Activated CD4-positive, alpha-beta T cell treated with anti-CD3 and anti-CD28 coated beads, Interleukin-2, amount 50 U/mL, for 4 hours (primary cell): ENCODE measurements at regions not wholly inside any gene's neighbourhood (a gene's known extent, or its start where the extent isn't known, plus 50 kb on each side); places are given as distances from the start of the nearest gene placed in this dataset.

ENCODE experiments used
- DNase-seq, 2 experiments: peaks; one replicate each; pipeline ENCODE4 v3.0.0-alpha.2; 2020

- DNase-seq, result no peak
Measured at GRCh38 chr17:77593081-77593480, 365.4 kb upstream of the TNRC6C start.

GRCh38 chr17:77594416-77595209, 363.9 kb upstream of the TNRC6C start:
- DNase-seq, result no peak

- DNase-seq, result no peak
Measured at GRCh38 chr17:77596491-77597417, 361.7 kb upstream of the TNRC6C start.

- DNase-seq, result no peak
Measured at GRCh38 chr17:77597418-77598240, 360.9 kb upstream of the TNRC6C start.

- no peak for DNase-seq
Measured at GRCh38 chr17:77598241-77598620, 360.3 kb upstream of the TNRC6C start.

- DNase-seq, result no peak
Measured at GRCh38 chr17:77599699-77600098, 358.8 kb upstream of the TNRC6C start.

GRCh38 chr17:77600346-77600745, 358.2 kb upstream of the TNRC6C start:
- no peak for DNase-seq

- no peak for DNase-seq
Measured at GRCh38 chr17:77601054-77601979, 357.2 kb upstream of the TNRC6C start.

- DNase-seq, result no peak
Measured at GRCh38 chr17:77602062-77602746, 356.3 kb upstream of the TNRC6C start.

- no peak for DNase-seq
Measured at GRCh38 chr17:77602883-77603640, 355.4 kb upstream of the TNRC6C start.

- DNase-seq, result no peak
Measured at GRCh38 chr17:77604301-77604972, 354.1 kb upstream of the TNRC6C start.

GRCh38 chr17:77604973-77605313, 353.6 kb upstream of the TNRC6C start:
- DNase-seq, result no peak

GRCh38 chr17:77606146-77606864, 352.2 kb upstream of the TNRC6C start:
- DNase-seq, result no peak

GRCh38 chr17:77606865-77607210, 351.7 kb upstream of the TNRC6C start:
- no peak for DNase-seq

GRCh38 chr17:77607606-77608005, 350.9 kb upstream of the TNRC6C start:
- no peak for DNase-seq

- no peak for DNase-seq
Measured at GRCh38 chr17:77608431-77608830, 350.1 kb upstream of the TNRC6C start.

- peak; percentile 58 to 60 for DNase-seq
Measured at GRCh38 chr17:77609553-77610517, 348.7 kb upstream of the TNRC6C start.

- no peak for DNase-seq
Measured at GRCh38 chr17:77610518-77610893, 348.0 kb upstream of the TNRC6C start.
